ENCODE measurements at regions not wholly inside any gene's neighbourhood (a gene's known extent, or its start where the extent isn't known, plus 50 kb on each side); places are given as distances from the start of the nearest gene placed in this dataset.
"Not testable (repeated sequence)": the region's sequence is repeated elsewhere in the genome, so short reads cannot be mapped to it uniquely, and the experiment has no call there.

DNA sequence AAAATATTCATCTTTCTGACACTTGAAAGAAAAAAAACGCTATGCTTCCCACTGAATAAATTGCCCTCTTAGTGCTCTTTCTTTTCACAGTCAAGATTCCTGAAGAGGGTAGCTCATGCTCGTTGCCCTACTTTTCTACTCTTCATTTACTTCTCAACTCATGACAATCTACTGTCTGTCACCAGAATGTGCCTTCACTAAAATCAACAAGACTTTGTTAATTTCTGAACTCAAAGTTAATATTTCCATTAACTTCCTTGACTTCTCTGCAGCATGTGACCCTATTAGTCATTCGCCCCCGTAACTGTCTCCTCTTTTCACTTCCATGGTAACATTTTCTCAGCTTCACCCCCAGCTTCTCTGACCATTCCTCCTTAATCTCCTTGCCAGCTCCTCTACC, 98.9 kb upstream of the MAPRE2 start:
- no peak for DNase-seq

DNA sequence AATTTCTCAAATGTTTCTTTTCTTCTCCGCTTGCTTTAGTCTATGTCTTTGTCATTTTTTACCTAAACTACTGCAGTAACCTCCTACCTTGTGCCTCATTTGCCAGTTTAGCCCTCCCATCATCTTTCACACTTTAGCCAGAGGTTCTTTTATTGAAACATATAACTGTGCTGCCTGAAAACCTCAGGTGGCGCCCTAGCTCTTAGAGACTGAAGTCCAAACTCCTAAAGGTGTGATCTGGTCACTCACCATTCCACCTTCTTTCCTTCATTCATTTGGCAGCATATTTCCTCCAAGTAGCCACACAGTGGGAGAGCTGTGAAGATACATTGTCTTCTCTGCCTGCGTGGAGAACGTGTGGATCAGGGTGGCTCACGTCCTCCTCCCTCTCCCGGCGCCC, 98.2 kb upstream of the MAPRE2 start:
- DNase-seq, result no peak

DNA sequence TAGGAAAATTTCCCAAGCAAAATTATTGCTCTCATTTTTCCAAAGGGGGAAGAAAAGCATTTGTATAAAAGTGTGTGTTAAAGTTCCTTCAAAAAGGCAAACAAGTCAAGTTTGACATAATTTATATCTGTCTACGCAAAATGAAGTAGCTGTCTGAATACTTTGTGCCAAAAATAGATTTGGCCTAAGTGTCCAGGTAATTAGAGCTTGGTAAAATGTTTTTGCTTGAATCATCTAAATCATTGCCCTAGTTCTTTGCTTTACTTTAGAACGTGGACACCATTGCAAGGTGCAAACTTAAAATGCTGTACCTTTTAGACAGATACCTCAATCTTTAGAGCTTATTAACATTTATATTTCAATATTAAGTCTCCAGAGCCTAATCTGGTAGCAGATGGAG, 97.6 kb upstream of the MAPRE2 start:
- no peak for DNase-seq

DNA sequence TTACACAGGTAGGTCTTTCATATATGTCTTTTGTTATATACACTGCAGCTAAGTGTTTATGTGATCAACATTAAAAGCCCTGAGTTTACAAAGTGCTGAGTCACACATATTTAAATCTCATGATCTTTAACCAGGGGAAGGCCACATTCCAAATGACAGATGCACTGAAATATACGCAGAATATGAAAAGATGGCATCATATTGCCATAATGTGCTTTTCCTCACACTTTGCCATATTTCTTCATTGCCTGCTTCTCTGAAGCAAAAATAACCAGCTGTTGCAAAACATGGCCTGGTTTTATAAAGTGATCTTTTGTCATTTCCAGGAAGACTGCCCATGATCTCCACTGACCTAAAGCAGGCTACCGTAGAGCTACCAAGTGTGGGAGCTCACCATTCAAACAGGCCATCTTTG, 93.5 kb upstream of the MAPRE2 start:
- no peak for DNase-seq

DNA sequence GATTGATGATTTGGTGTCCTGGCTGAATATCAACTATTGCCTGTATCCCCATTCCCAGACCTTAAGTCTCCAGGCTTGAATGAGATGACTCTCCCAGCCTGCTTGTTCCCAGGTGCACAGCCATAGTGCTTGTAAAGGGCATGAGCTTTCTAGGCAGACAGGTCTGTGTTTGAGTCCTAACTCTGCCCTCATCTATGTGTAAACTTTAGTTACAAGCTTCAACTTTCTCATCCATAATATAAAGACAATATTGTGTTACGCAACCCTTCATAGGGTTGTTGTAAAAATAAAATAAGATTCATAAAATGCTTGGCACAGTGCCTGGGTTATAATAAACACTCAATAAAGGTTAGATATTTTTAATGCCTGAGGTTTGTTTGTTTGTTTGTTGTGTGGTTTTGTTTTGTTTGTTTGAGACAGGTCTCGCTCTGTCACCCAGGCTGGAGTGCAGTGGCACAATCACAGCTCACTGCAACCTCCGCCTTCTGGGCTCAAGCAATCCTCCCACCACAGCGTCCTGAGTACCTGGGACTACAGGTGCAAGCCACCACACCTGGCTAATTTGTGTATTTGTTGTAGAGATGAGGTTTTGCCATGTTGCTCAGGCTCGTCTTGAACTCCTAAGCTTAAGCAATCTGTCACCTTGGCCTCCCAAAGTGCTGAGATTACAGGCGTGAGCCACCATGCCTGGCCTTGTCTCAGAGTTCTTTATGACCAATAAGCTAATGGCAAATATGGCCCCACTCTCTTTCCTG, 89.4 kb upstream of the MAPRE2 start:
- DNase-seq, result no peak

DNA sequence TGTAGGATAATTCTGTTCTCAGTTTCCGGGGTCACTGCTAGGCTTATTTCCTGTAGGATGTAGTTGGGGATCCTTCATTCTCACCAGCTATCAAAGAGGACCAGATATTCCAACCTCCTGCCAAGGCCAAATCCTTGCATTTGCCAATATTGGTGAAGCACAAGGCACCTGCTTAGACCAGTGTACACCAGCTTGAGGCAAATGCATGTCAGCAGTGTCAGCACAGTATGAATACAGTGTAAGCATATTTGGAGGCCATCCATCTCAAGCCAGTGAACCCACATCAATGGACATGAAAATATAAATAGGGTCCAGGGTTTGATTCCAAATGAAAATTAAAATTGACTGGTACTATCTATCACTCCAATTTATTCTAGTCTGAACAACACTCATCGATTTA, 88.0 kb upstream of the MAPRE2 start:
- DNase-seq, result no peak

DNA sequence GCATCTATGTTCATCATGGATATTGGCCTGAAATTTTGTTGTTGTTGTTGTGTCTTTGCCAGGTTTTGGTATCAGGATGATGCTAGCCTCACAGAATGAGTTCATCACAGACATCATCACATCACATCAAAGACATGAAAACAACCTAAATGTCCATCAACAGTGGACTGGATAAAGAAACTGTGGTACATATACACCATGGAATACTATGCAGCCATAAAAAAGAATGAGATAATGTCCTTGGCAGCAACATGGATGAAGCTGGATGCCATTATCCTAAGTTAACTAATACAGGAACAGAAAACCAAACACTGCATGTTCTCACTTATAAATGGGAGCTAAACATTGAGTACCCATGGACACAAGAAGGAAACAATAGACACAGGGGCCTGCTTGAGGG, 85.7 kb upstream of the MAPRE2 start:
- DNase-seq, result not testable (repeated sequence)

DNA sequence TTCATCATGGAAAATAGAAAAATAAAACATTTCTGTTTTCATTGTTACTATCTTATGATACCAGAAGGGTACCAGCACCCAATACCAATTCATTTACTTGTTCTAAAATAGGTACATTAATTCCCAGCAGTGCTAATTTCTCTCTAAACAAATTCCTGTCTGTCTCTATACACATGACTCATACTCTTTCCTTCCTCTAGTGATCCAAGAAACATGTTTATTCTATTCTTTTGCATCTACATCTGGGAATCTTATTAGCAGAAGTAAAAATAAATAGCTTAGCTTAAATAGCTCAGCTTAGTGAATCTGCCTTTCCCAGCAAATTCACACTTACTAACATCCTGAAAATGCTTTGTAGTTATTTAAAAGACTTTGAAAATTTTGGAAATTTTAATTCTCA, 84.5 kb upstream of the MAPRE2 start:
- DNase-seq, result no peak

DNA sequence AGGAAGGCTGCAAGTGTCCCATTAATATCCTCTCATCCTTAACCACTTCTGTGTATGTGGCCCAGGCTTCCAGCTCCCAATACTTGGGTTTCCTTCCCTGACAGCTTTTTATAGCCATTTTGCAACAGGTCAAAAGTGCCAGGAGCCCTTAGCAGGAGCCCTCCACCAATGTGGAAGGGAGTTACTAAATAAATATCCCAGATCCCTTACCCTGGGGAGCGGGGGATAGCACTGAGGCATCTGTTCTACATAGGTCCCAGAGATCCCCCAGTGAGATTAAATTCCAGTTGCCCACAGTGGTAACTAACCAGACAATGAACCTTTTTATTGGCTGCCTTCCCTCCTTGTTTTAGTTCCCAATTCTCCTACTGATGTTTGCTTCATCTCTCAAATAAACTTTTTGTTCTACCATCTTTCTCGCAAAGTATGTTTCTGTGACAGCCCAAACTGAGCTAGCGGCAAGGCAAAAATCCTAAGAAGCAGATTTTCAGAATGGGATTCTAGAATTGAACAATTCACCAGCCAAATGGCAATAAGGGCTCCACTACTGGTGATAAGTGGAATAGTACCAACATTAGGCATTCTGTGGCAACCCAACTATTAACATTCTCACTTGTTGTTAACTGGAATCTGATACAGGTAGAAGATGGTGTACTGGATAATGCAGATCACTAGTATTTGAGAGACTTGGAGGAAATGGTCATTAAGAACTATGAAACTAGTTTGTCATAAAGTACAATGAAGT, 83.9 kb upstream of the MAPRE2 start:
- DNase-seq, result no peak

DNA sequence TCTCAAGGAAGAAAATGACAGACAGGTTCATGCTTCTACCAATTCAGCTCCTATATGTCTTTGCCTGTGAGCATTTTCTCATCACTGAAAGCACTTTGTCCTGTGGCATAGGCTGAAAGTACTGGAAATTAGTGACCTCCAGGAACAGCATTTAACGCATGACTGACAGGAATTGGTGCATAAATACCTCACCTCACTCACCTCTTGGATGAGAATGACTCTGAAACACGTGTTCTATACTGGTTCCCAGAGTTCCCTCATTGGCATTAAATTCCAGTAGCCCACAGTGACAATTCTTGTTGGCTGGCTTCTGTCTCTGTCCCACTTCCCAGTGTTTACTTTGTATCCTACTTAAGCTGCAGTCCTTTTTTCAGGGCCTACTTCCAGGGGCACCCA, 83.4 kb upstream of the MAPRE2 start:
- no peak for DNase-seq

DNA sequence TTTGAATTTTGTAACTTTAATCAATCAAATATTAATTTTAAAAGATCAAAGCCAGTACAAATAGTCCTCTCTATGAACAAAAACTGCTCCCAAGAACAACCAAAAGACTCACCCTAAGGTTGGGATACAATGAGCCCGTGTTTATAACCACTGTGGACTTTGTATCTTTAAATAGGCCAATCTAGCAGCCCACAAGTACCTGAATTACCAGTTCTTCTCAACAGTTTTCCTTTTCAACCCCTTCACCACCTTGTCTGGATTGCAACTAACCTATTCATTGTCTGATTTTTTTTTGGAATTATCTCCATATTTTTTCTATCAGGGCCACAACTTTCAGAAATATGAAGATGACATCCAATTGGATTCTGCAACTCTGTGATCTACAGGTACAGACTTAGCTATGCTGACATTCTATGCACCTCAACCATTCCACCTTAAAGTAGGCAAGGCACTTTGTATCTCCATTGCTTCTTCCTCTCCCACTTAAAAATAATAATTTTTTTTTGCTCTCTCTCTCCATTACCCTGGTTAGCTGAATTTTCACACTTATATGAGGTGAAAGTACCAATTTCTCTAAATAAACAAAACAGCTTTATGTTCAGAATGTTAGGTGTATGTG, 81.9 kb upstream of the MAPRE2 start:
- DNase-seq, result no peak

DNA sequence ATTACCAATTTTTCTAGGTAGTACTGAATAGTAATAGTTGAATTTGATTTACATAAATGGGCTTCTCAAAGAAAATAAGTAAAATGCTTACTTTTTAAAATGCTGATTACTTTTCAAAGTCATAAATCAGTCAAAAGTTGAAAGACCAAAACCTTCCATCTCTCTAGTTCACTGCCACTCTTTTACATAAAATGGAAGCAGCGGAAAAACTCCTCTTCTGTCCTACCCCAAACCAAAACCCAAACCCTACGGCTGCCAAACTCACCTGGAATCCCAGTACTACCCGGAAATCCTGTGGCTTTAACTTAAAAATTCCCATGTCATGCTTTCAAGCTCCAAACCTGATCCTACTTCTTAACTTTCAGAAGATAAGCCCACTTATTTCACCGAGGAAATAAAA, 81.2 kb upstream of the MAPRE2 start:
- no peak for DNase-seq

DNA sequence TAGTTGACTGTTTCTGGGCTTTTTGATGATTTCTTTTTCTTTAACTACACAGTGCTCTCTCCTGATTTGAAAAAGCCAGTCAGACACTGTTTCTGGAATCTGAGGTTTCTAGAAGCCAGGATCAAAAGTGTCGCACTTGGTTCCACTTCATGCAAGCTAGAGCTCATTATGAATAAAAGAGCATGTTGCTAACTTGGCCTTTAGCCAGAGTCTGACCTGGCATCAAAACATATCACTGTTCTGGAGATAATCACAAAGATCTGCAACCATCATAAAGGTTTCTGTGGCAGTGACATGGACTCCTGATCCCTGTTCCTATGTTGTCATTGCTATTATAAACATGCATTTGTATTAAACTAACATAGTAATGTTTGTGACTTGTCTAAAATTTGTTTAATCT, 76.1 kb upstream of the MAPRE2 start:
- no peak for DNase-seq

DNA sequence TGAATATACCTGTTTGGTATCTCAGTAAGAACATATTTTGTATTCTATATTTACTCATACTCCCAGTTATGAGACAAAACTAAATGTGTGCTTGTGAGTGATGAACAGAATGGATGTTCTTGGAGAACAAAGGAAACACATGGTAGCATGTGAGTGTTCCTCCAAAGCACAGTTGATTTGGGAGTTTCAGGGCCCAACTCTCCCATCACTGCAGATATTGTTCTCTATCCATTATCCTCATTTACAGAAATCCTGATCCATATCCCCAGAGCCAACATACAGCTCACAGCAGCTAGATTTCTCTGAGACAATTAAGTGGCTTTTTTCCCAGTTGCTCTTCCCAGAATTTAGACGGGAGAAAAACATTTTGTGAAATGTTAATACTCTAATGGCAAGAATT, 75.6 kb upstream of the MAPRE2 start:
- DNase-seq, result no peak

DNA sequence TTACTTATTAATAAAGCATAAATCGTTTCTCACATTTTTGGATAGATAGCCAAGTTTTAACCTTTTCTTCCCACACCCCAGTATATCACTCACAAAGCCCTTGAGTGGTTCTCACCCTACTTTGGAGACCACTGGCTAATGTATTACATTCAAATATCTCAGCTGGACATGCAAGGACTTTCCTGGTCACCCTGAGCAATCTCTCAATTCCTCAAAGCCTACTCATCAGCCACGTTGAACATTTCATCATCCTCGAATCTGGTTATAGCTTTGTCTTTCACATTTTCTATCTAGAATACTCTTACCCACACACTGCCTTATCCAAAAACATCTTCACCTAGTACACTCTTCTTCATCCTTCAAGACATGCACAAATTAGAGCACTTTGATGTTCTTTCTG, 71.1 kb upstream of the MAPRE2 start:
- no peak for DNase-seq

DNA sequence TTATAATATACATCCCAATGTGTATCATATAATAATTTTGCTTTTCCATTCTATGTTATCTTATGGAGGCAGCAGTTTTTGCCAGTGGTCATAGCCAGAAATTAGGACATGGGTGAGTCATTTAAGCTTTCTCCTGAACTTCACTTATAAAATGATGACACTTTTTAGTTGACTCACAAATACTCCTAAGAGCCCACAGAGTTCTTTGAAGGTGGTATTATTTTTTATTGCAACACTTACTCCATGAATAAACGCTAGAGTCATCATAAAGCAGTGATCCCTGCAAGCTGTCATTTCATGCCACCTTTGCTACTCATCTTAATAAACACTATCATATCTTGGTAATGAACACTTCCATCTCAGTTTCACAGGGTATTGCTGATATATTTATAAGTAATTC, 69.9 kb upstream of the MAPRE2 start:
- no peak for DNase-seq

DNA sequence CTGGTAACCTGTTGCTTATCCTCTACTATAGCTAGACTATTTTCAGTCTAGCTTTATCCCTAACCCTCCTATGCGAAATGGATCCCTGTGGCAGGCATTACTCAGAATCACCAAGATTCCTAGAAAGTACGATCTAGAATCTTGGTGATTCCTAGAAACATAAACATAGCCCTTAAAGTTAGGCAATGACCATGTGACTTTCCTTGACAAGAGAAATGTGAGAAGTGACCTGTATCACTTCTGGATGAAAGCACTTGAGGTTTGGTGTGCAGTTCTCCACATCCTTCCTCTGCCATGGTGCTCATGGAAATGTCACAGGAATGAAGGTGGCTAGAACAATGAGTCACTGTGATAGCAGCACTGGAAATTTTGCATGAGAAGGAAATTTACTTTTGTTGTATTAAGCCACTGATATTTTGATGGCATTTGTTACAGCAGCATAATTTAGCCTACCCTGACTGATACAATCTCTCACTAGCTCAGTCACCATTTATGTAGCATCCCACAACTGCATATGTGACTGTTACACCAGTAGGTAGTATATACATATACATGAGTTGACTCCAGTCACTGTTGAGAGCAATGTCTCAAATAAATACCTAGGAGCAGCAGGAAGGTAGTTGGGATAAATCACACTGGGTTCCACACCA, 68.3 kb upstream of the MAPRE2 start:
- no peak for DNase-seq

DNA sequence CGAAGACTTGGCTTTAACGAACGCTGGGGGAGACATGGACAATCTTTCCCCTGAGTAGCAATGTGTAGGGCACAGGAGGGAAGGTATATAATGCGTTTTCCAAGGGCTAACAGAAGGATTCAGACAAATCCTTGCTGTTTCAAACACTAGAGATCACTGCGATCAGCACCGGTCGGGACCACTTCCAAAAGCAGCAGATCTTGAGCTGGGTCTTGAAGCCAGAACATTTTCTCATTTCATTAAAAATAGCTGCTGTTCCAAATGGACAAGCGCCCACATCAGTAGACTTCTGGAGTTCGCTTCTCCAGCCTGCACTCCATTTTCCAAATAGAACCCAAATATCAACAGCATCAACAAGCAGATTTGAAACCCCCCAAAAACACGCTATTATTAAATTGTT, 65.1 kb upstream of the MAPRE2 start:
- DNase-seq, result no peak

DNA sequence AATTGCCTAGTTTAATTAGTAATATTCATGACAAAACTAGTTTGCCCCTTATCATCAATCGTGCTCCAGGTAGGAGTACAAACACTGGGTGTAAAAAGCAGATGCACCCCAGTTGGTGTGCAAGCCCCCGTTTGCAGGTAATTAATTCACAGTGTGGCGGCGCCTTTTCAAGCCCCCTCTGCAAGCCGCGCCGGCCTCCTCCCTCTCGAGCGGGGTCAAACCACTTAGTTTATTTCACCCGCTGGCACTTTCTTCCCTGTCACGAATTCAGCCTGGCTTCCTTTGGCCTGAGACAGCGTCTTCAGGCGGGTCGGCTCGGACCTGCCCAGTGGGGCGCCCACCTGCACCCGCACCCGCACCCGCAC, 64.7 kb upstream of the MAPRE2 start:
- no peak for DNase-seq

DNA sequence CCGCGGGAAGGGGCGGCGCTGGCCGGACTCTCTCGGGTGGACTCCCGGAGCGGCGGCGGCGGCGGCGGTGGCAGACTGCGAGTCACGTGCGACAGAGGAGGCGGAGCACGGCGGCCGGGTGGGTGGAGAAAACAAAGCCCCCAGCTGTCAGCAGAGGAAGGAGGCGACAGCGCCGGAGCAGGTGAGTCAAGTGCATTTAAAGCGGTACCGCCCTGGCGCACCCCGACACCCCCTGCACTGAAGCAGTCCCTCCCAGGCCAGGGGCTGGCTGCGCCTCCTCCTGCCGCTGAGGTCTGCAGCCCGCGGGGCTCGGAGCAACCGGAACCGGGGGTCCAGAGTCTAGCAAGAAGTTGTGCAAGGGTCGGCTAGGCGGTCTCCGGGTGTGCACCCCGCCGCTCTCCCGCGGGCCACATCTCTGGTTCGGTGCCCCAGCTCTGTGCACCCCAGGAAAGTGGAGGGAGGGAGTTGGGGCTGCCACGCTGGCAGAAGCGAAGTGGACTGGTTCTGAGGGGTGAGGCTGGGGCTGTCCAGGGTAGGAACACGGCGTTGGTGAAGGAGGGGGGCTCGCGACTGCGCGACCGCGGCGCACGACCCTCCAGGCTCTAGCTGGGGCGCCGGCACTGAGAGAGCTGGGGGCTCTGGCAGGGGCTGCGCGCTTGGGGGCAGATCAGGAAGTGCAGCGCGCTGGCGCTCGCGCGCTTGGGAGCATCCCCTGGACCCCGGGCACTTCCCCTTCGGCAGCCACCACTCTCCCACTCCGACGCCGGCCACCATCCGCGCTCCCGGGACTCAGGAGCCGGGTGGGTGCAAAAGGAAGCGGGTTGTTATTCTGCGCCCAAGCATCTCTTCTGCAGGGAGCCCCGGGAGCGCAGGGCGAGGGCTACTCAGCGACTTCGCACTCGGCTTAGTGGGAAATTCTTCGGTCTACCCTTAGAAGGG, 64.0 kb upstream of the MAPRE2 start:
- DNase-seq, result peak; percentile 83

DNA sequence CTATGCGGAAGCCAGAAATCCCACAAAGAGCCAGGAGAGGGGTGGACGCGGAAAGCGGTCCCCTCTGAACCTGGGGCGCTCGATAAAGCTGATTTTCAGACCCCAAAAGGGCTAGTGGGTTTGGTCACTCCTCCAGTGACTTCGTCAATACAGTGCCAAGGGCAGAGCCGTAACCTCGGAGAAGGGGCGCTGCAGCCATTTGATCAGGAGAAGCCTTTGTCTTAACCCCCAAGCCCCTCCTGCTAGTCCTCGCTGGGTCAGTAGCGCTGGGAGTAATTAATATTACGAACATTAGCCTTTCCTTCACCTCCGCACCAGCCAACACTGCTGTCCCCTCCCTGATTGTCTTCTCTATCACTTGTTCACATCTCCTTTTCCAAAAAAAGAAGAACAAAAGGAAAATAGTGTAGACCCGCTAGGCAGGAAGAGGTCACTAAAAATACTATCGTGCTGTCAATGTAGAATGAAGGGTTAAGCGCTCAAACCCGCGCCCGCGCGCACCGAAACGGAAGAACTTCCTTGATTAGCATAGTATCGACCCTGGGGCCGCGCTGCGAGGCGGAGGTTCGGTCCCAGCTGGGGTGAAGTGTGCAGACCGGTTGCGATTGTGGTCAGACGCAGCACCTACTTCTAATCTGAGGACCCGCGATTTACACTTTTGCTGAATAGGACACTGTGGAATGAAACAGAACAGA, 63.2 kb upstream of the MAPRE2 start:
- DNase-seq, result peak; percentile 80

DNA sequence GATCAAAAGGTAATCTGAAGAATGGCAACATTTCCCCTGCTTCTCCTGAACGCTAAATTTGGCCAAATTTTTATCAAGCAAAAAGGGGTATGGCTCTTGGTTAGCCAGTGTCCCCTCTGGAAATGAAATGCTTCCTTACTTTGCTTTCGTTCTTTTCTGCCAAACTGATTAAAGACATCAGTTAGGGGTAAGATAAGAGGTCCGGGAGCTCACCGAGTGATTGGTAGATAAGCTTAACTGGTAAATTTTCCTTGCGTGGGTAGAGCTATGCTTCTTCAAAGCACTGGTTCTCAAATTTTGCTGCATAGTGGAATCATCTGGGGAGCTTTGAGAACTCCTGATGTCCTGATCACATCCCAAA, 62.7 kb upstream of the MAPRE2 start:
- DNase-seq, result peak; percentile 7
